Right renal pelvis (tissue), 4 donors: ENCODE measurements at regions not wholly inside any gene's neighbourhood (a gene's known extent, or its start where the extent isn't known, plus 50 kb on each side); places are given as distances from the start of the nearest gene placed in this dataset.
A peak's percentile ranks its signal among the peaks of the same experiment; 100 is the strongest.

ENCODE experiments used
- DNase-seq, 4 donors: peaks; one replicate each; pipeline ENCODE4 v3.0.0-alpha.2; 2013; ENCODE audit warnings: low read depth in 4 of 4, low spot score in 3 of 4, missing footprints in 1 of 4

- DNase-seq: no peak
Observed at GRCh38 chr3:1540686-1541085, 447.9 kb downstream of the CNTN6 start.

- DNase-seq: no peak
Observed at GRCh38 chr3:1551741-1552140, 458.9 kb downstream of the CNTN6 start.

- DNase-seq: no peak
Observed at GRCh38 chr3:1552831-1553230, 460.0 kb downstream of the CNTN6 start.

GRCh38 chr3:1561427-1561826 is 468.6 kb downstream of the CNTN6 start:
- no peak for DNase-seq

GRCh38 chr3:1571736-1572135 is 478.9 kb downstream of the CNTN6 start:
- no peak for DNase-seq

- no peak for DNase-seq
Observed at GRCh38 chr3:1576047-1576446, 483.2 kb downstream of the CNTN6 start.

GRCh38 chr3:1578124-1578806 is 485.4 kb downstream of the CNTN6 start:
- no peak for DNase-seq

GRCh38 chr3:1583044-1583443 is 490.2 kb downstream of the CNTN6 start:
- no peak for DNase-seq

- no peak for DNase-seq
Observed at GRCh38 chr3:1587426-1587825, 494.6 kb downstream of the CNTN6 start.

- DNase-seq: no peak
Observed at GRCh38 chr3:1591327-1592028, 498.7 kb downstream of the CNTN6 start.

- DNase-seq: no peak
Observed at GRCh38 chr3:1594940-1595339, 502.1 kb downstream of the CNTN6 start.

GRCh38 chr3:1600206-1600605 is 498.5 kb upstream of the CNTN4 start:
- no peak for DNase-seq

GRCh38 chr3:1600700-1601418 is 497.8 kb upstream of the CNTN4 start:
- no peak for DNase-seq

- peak in 2 of 4 donors; percentile 10 to 12 for DNase-seq
Observed at GRCh38 chr3:1609416-1609815, 489.2 kb upstream of the CNTN4 start.

GRCh38 chr3:1611824-1612223 is 486.8 kb upstream of the CNTN4 start:
- DNase-seq: no peak

- DNase-seq: no peak
Observed at GRCh38 chr3:1613962-1614361, 484.7 kb upstream of the CNTN4 start.

GRCh38 chr3:1616744-1617143 is 481.9 kb upstream of the CNTN4 start:
- no peak for DNase-seq

- DNase-seq: no peak
Observed at GRCh38 chr3:1623896-1624295, 474.8 kb upstream of the CNTN4 start.

- no peak for DNase-seq
Observed at GRCh38 chr3:1632128-1632527, 466.5 kb upstream of the CNTN4 start.

- DNase-seq: no peak
Observed at GRCh38 chr3:1661839-1662238, 436.8 kb upstream of the CNTN4 start.

- no peak for DNase-seq
Observed at GRCh38 chr3:1664266-1664665, 434.4 kb upstream of the CNTN4 start.

- DNase-seq: no peak
Observed at GRCh38 chr3:1666865-1667264, 431.8 kb upstream of the CNTN4 start.
